IMR-90 (cell line): ENCODE measurements at regions not wholly inside any gene's neighbourhood (a gene's known extent, or its start where the extent isn't known, plus 50 kb on each side); places are given as distances from the start of the nearest gene placed in this dataset.

Experiments used
- ATAC-seq: fragments of 200-7000 bp; cut with Tn5 transposase; 2 replicates; pipeline ENCODE4 v1.9.1; 2020; ENCODE audit warnings: low read depth, mild to moderate bottlenecking, moderate library complexity
- BruUV-seq: library from RNA; stranded (reverse); fragments of 400-500 nt; replicated peaks from 2 replicates; lab custom pipeline; 2021; lab: Mats Ljungman, UMichigan
- CTCF ChIA-PET: fragments of 300-600 bp; formaldehyde crosslinking; extraction: SDS; loops from one replicate; lab custom pipeline; 2021; ENCODE audit warnings: antibody characterized with exemption; lab: Yijun Ruan, JAX
- POLR2A ChIA-PET: fragments of 300-600 bp; sonication (Branson Sonifier 250); formaldehyde crosslinking; loops from one replicate; lab custom pipeline; 2022; ENCODE audit warnings: antibody characterized with exemption; ENCODE audit not compliant: unreplicated experiment; lab: Charles Lee
- DNase-seq: peaks from one replicate; pipeline ENCODE4 v3.0.0; 2013
- H2AFZ ChIP-seq: replicated peaks from 2 replicates; pipeline ENCODE3; 2013; ENCODE audit warnings: low read length, mild to moderate bottlenecking; ENCODE audit not compliant: poor library complexity
- H2AK5ac ChIP-seq: 2 replicates; pipeline ENCODE4 v1.6.1; 2013; ENCODE audit warnings: low read depth, low read length, inconsistent platforms
- H2AK9ac ChIP-seq: replicated peaks from 2 replicates; pipeline ENCODE3; 2013; ENCODE audit warnings: mild to moderate bottlenecking, low read depth, low read length, moderate library complexity; ENCODE audit not compliant: poor library complexity
- H2BK120ac ChIP-seq: 2 replicates; pipeline ENCODE4 v1.6.1; 2013; ENCODE audit warnings: low read depth, low read length, inconsistent platforms
- H2BK15ac ChIP-seq: 3 replicates; pipeline ENCODE4 v1.6.1; 2013; ENCODE audit warnings: low read depth, low read length, inconsistent platforms
- H2BK20ac ChIP-seq: 2 replicates; pipeline ENCODE4 v1.6.1; 2013; ENCODE audit warnings: low read depth, mild to moderate bottlenecking, inconsistent platforms, low read length, moderate library complexity
- H2BK5ac ChIP-seq: 2 replicates; pipeline ENCODE4 v1.6.1; 2013; ENCODE audit warnings: mild to moderate bottlenecking, low read depth, low read length, inconsistent platforms; ENCODE audit not compliant: poor library complexity, severe bottlenecking
- H3K14ac ChIP-seq: replicated peaks from 2 replicates; pipeline ENCODE4 v1.6.1; 2013; ENCODE audit warnings: low read depth, low read length, inconsistent platforms
- H3K18ac ChIP-seq: 2 replicates; pipeline ENCODE4 v1.6.1; 2013; ENCODE audit warnings: low read depth, low read length, control low read depth
- H3K23ac ChIP-seq: 2 replicates; pipeline ENCODE4 v1.6.1; 2013; ENCODE audit warnings: low read depth, low read length, inconsistent platforms
- H3K27ac ChIP-seq: 2 replicates; pipeline ENCODE4 v1.5.1; 2013; ENCODE audit warnings: mild to moderate bottlenecking, control low read depth, low read length; ENCODE audit not compliant: insufficient read depth
- H3K27me3 ChIP-seq: 2 replicates; pipeline ENCODE4 v1.6.1; 2013; ENCODE audit warnings: low read length; ENCODE audit not compliant: control insufficient read depth, insufficient read depth
- H3K36me3 ChIP-seq: 2 replicates; pipeline ENCODE4 v1.6.1; 2013; ENCODE audit warnings: low read length, mixed read lengths; ENCODE audit not compliant: control insufficient read depth, insufficient read depth
- H3K4ac ChIP-seq: 2 replicates; pipeline ENCODE4 v1.6.1; 2013; ENCODE audit warnings: low read depth, low read length, inconsistent platforms
- H3K4me1 ChIP-seq: 2 replicates; pipeline ENCODE4 v1.6.1; 2013; ENCODE audit warnings: low read length, mixed read lengths; ENCODE audit not compliant: control insufficient read depth, insufficient read depth
- H3K4me2 ChIP-seq: 2 replicates; pipeline ENCODE4 v1.6.1; 2013; ENCODE audit warnings: low read depth, mild to moderate bottlenecking, control low read depth, low read length, moderate library complexity
- H3K4me3 ChIP-seq: 2 replicates; pipeline ENCODE4 v1.5.1; 2013; ENCODE audit warnings: low read depth, mild to moderate bottlenecking, control low read depth, low read length, moderate library complexity; ENCODE audit not compliant: insufficient read depth
- H3K56ac ChIP-seq: 2 replicates; pipeline ENCODE4 v1.6.1; 2013; ENCODE audit warnings: low read length, inconsistent platforms; ENCODE audit not compliant: insufficient read depth; ENCODE audit errors: extremely low read depth
- H3K79me1 ChIP-seq, 2 experiments: 2 replicates each; pipeline ENCODE4 v1.6.1; 2013; ENCODE audit warnings: low read length in 2 of 2, inconsistent platforms in 1 of 2, low read depth in 1 of 2
- H3K9ac ChIP-seq: 2 replicates; pipeline ENCODE4 v1.6.1; 2013; ENCODE audit warnings: low read depth, low read length, control low read depth
- H3K9me1 ChIP-seq: 2 replicates; pipeline ENCODE4 v1.6.1; 2013; ENCODE audit warnings: low read length, inconsistent platforms; ENCODE audit not compliant: insufficient read depth
- H3K9me3 ChIP-seq: 2 replicates; pipeline ENCODE4 v1.6.1; 2013; ENCODE audit warnings: low read length; ENCODE audit not compliant: control insufficient read depth, insufficient read depth
- H4K20me1 ChIP-seq: 2 replicates; pipeline ENCODE4 v1.6.1; 2013; ENCODE audit warnings: low read length, inconsistent platforms; ENCODE audit not compliant: insufficient read depth
- H4K5ac ChIP-seq: 2 replicates; pipeline ENCODE4 v1.6.1; 2013; ENCODE audit warnings: mild to moderate bottlenecking, low read depth, low read length, control low read depth
- H4K8ac ChIP-seq, 2 experiments: 2 replicates each; pipeline ENCODE4 v1.6.1; 2013; ENCODE audit warnings: low read depth in 2 of 2, low read length in 2 of 2, control low read depth in 1 of 2, inconsistent platforms in 1 of 2
- H4K91ac ChIP-seq: 2 replicates; pipeline ENCODE4 v1.6.1; 2013; ENCODE audit warnings: low read depth, low read length, inconsistent platforms; ENCODE audit not compliant: insufficient read depth
- BHLHE40 ChIP-seq: fragments of 150-350 bp; IDR thresholded peaks from 2 replicates; pipeline ENCODE4 v1.6.1; 2016; ENCODE audit warnings: mild to moderate bottlenecking, low read depth, low read length
- CEBPB ChIP-seq: IDR thresholded peaks from 2 replicates; pipeline ENCODE4 v1.6.1; 2012; ENCODE audit warnings: low read depth, low read length, improper control_type of control experiment
- CHD1 ChIP-seq: IDR thresholded peaks from 2 replicates; pipeline ENCODE4 v1.6.1; 2012; ENCODE audit warnings: low read depth, low read length, improper control_type of control experiment
- FOS ChIP-seq: fragments of 150-350 bp; IDR thresholded peaks from 2 replicates; pipeline ENCODE4 v1.6.1; 2016; ENCODE audit warnings: low read depth, low read length
- MAFK ChIP-seq: IDR thresholded peaks from 2 replicates; pipeline ENCODE4 v1.6.1; 2012; ENCODE audit warnings: low read depth, low read length, improper control_type of control experiment
- MXI1 ChIP-seq: IDR thresholded peaks from 2 replicates; pipeline ENCODE4 v1.6.1; 2012; ENCODE audit warnings: low read depth, mild to moderate bottlenecking, low read length, moderate library complexity, borderline replicate concordance
- NFE2L2 ChIP-seq: fragments of 150-350 bp; IDR thresholded peaks from 2 replicates; pipeline ENCODE4 v1.6.1; 2016; ENCODE audit warnings: low read depth, mild to moderate bottlenecking, low read length
- POLR2A ChIP-seq: IDR thresholded peaks from 2 replicates; pipeline ENCODE4 v1.6.1; 2012; ENCODE audit warnings: mild to moderate bottlenecking, low read depth, low read length
- RAD21 ChIP-seq: IDR thresholded peaks from 2 replicates; pipeline ENCODE4 v1.6.1; 2012; ENCODE audit warnings: low read length, improper control_type of control experiment
- RCOR1 ChIP-seq: IDR thresholded peaks from 2 replicates; pipeline ENCODE4 v1.6.1; 2012; ENCODE audit warnings: mild to moderate bottlenecking, low read length, improper control_type of control experiment; ENCODE audit not compliant: insufficient replicate concordance
- RFX5 ChIP-seq: IDR thresholded peaks from 2 replicates; pipeline ENCODE4 v1.8.0; 2012; ENCODE audit warnings: low read depth, mild to moderate bottlenecking, low read length, moderate library complexity
- SMC3 ChIP-seq: fragments of 150-350 bp; IDR thresholded peaks from 2 replicates; pipeline ENCODE4 v1.6.1; 2016; ENCODE audit warnings: low read depth, mild to moderate bottlenecking, antibody characterized with exemption, low read length, moderate library complexity
- USF2 ChIP-seq: fragments of 150-350 bp; IDR thresholded peaks from 2 replicates; pipeline ENCODE4 v1.6.1; 2017; ENCODE audit warnings: mild to moderate bottlenecking, antibody characterized with exemption, low read length, low read depth
- WGBS, 2 experiments: methylation state at CpG; one replicate each; pipeline versions ENCODE4 v1.1.5 to v1.1.7; 2013; ENCODE audit warnings: missing lambda C conversion rate in 2 of 2; ENCODE audit not compliant: insufficient read length in 1 of 2; ENCODE audit errors: extremely low coverage in 2 of 2; 5-methylcytosine and 5-hydroxymethylcytosine counted together
- dilution Hi-C: fragments of 300-500 bp; cut with HindIII; formaldehyde crosslinking; loops from one replicate; pipeline ENCODE4 v1.14.3; 2018; ENCODE audit warnings: low sequenced_read_pairs; ENCODE audit not compliant: unreplicated experiment
- in situ Hi-C: fragments of 300-500 bp; cut with MboI; formaldehyde crosslinking; loops from 3 replicates; pipeline ENCODE4 v1.14.3; 2019; ENCODE audit warnings: low sequenced_read_pairs, inconsistent platforms, mixed read lengths
- intact Hi-C: fragments of 100-400 bp; cut with micrococcal nuclease; formaldehyde crosslinking; loops from 2 replicates; pipeline ENCODE4 v1.10.0; 2022

DNA sequence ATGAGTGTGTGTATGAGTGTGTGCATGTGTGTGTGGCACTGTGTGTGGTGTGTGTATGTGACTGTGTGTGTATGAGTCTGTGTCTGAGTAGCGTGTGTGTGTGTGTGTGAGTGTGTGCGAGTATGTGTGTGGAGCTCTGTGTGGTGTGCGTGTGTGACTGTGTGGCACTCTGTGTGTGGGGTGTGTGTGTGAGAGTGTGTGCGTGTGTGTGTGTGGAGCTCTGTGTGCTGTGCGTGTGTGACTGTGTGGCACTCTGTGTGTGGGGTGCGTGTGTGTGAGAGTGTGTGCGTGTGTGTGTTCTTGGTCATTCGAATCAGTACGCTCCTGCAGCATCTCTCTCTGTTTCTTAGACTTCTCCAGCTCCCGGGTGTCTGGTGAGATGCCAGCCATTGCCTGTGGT, 76.9 kb upstream of the TMEM132C start:
- H2AFZ ChIP-seq: no peak overlapping the region
- ATAC-seq: no peak
- no peaks in the 10 kb centered on the region for H3K27me3 ChIP-seq
- no peak overlapping the region for H3K4ac ChIP-seq
- no peak overlapping the region for H3K14ac ChIP-seq
- no peak overlapping the region for H4K8ac ChIP-seq
- dilution Hi-C loops (no loop called here), intact Hi-C loops (no loop called here), in situ Hi-C loops (no loop called here)
- no peak overlapping the region for H4K5ac ChIP-seq
- H3K23ac ChIP-seq: no peak overlapping the region
- no TSS peak for BruUV-seq
- no peak overlapping the region for H3K18ac ChIP-seq
- peaks cover 33% of the 10 kb centered on the region for H3K9me3 ChIP-seq
- H3K4me3 ChIP-seq: no peak overlapping the region
- H2BK15ac ChIP-seq: no peak overlapping the region
- H4K20me1 ChIP-seq: no peaks in the 10 kb centered on the region
- no peak overlapping the region for H3K27ac ChIP-seq
- H3K9ac ChIP-seq: no peak overlapping the region
- H4K91ac ChIP-seq: no peak overlapping the region
- no peak overlapping the region for H2BK5ac ChIP-seq
- H2AK9ac ChIP-seq: no peak overlapping the region
- ChIA-PET POLR2A (no interaction called here), CTCF (interaction anchor here (0.5 kb wide), 1 partner anchor 107 kb away, joined by 3 read pairs; no protein-coding TSS in a partner anchor)
- WGBS, 2 experiments: 100% methylated on average over 5 of the region's 10 CpGs; no CpG with 5 or more reads in 1 of the 2 experiments
- H2AK5ac ChIP-seq: no peak overlapping the region
- no peak overlapping the region for H2BK20ac ChIP-seq
- H2BK120ac ChIP-seq: no peak overlapping the region
- no peak overlapping the region for H3K56ac ChIP-seq
- no peaks in the 10 kb centered on the region for H3K36me3 ChIP-seq
- DNase-seq: no peak
- TF ChIP-seq FOS: no peak
- no peak for TF ChIP-seq NFE2L2
- TF ChIP-seq RCOR1: no peak
- no peak for TF ChIP-seq MAFK
- TF ChIP-seq POLR2A: no peak
- no peak for TF ChIP-seq USF2
- TF ChIP-seq CHD1: no peak
- no peak for TF ChIP-seq MXI1
- TF ChIP-seq RAD21: no peak
- no peak for TF ChIP-seq BHLHE40
- TF ChIP-seq RFX5: no peak
- TF ChIP-seq SMC3: no peak
- no peak for TF ChIP-seq CEBPB
- H3K9me1 ChIP-seq: no peaks in the 10 kb centered on the region
- H3K4me1 ChIP-seq: no peaks in the 10 kb centered on the region
- H3K4me2 ChIP-seq: no peak overlapping the region
- no peaks in the 10 kb centered on the region for H3K79me1 ChIP-seq
